ENCODE measurements at regions not wholly inside any gene's neighbourhood (a gene's known extent, or its start where the extent isn't known, plus 50 kb on each side); places are given as distances from the start of the nearest gene placed in this dataset.

- TF ChIP-seq CTCF (IDR thresholded peaks at IDR 0.05; ENCODE audit: poor library complexity, severe bottlenecking) (no peak), EZH2 (IDR thresholded peaks at IDR 0.05; ENCODE audit: borderline replicate concordance, insufficient read depth, low read length, poor library complexity, severe bottlenecking) (no peak), EP300 (conservative IDR thresholded peaks at IDR 0.05; ENCODE audit: poor library complexity, severe bottlenecking) (no peak), TAF1 (IDR thresholded peaks at IDR 0.05; ENCODE audit: low read depth) (no peak)
Observed at GRCh38 chrX:69297506-69297905, 132.3 kb upstream of the PJA1 start.
